H9 (cell line): ENCODE measurements at regions not wholly inside any gene's neighbourhood (a gene's known extent, or its start where the extent isn't known, plus 50 kb on each side); places are given as distances from the start of the nearest gene placed in this dataset.

Experiments
- DNase-seq: peaks from one replicate; pipeline ENCODE4 v3.0.0-alpha.2; 2017
- H2AFZ ChIP-seq: one replicate; pipeline ENCODE4 v1.6.1; 2013; ENCODE audit warnings: mild to moderate bottlenecking, low read length, control low read depth, moderate library complexity
- H2AK5ac ChIP-seq: 2 replicates; pipeline ENCODE4 v1.6.1; 2013; ENCODE audit warnings: low read length, control low read depth, mixed read lengths; ENCODE audit not compliant: insufficient read length
- H2BK120ac ChIP-seq: one replicate; pipeline ENCODE4 v1.6.1; 2013; ENCODE audit warnings: low read depth, mild to moderate bottlenecking, low read length, control low read depth, inconsistent platforms; ENCODE audit not compliant: poor library complexity, severe bottlenecking
- H2BK12ac ChIP-seq: 2 replicates; pipeline ENCODE4 v1.6.1; 2013; ENCODE audit warnings: low read length, control low read depth, mixed read lengths, low read depth; ENCODE audit not compliant: insufficient read length
- H2BK15ac ChIP-seq: 2 replicates; pipeline ENCODE4 v1.6.1; 2013; ENCODE audit warnings: low read depth, low read length, control low read depth
- H2BK20ac ChIP-seq: one replicate; pipeline ENCODE4 v1.6.1; 2013; ENCODE audit warnings: low read depth, mild to moderate bottlenecking, low read length, control low read depth, inconsistent platforms; ENCODE audit not compliant: poor library complexity, severe bottlenecking
- H2BK5ac ChIP-seq: 2 replicates; pipeline ENCODE4 v1.6.1; 2013; ENCODE audit warnings: low read length, control low read depth, mixed read lengths; ENCODE audit not compliant: insufficient read length
- H3K14ac ChIP-seq: 2 replicates; pipeline ENCODE4 v1.6.1; 2013; ENCODE audit warnings: low read length, control low read depth; ENCODE audit not compliant: insufficient read depth
- H3K18ac ChIP-seq: 2 replicates; pipeline ENCODE4 v1.6.1; 2013; ENCODE audit warnings: low read depth, mild to moderate bottlenecking, mixed read lengths, low read length, control low read depth; ENCODE audit not compliant: insufficient read length
- H3K23ac ChIP-seq: 2 replicates; pipeline ENCODE4 v1.6.1; 2013; ENCODE audit warnings: low read length, control low read depth, mixed read lengths, low read depth; ENCODE audit not compliant: insufficient read length
- H3K23me2 ChIP-seq: 2 replicates; pipeline ENCODE4 v1.6.1; 2013; ENCODE audit warnings: low read depth, mild to moderate bottlenecking, mixed read lengths, low read length, control low read depth; ENCODE audit not compliant: insufficient read length, poor library complexity, severe bottlenecking
- H3K27ac ChIP-seq: 2 replicates; pipeline ENCODE4 v1.5.1; 2013; ENCODE audit warnings: low read length, control low read depth, mixed read lengths, low read depth; ENCODE audit not compliant: insufficient read length
- H3K27me3 ChIP-seq: 2 replicates; pipeline ENCODE4 v1.6.1; 2013; ENCODE audit warnings: low read length, control low read depth, inconsistent platforms; ENCODE audit not compliant: insufficient read depth
- H3K4ac ChIP-seq: 2 replicates; pipeline ENCODE4 v1.6.1; 2013; ENCODE audit warnings: low read depth, mild to moderate bottlenecking, control low read depth, inconsistent platforms, low read length, moderate library complexity
- H3K4me1 ChIP-seq: 2 replicates; pipeline ENCODE4 v1.6.1; 2013; ENCODE audit warnings: low read length, control low read depth, inconsistent platforms; ENCODE audit not compliant: insufficient read depth
- H3K4me2 ChIP-seq: 2 replicates; pipeline ENCODE4 v1.6.1; 2013; ENCODE audit warnings: low read length, control low read depth, mixed read lengths; ENCODE audit not compliant: insufficient read length, insufficient read depth
- H3K56ac ChIP-seq: 2 replicates; pipeline ENCODE4 v1.6.1; 2013; ENCODE audit warnings: low read depth, mild to moderate bottlenecking, mixed read lengths, low read length, control low read depth; ENCODE audit not compliant: insufficient read length
- H3K79me1 ChIP-seq: 2 replicates; pipeline ENCODE4 v1.6.1; 2013; ENCODE audit warnings: low read depth, mild to moderate bottlenecking, moderate library complexity, low read length, control low read depth, inconsistent platforms; ENCODE audit not compliant: insufficient read depth, poor library complexity, severe bottlenecking
- H3K79me2 ChIP-seq: 2 replicates; pipeline ENCODE4 v1.6.1; 2013; ENCODE audit warnings: low read length, control low read depth, inconsistent platforms; ENCODE audit not compliant: insufficient read depth
- H3K9ac ChIP-seq: 2 replicates; pipeline ENCODE4 v1.6.1; 2013; ENCODE audit warnings: low read length, control low read depth, mixed read lengths; ENCODE audit not compliant: insufficient read length; ENCODE audit errors: extremely low read depth
- H3K9me3 ChIP-seq: one replicate; pipeline ENCODE4 v1.6.1; 2013; ENCODE audit warnings: low read depth, low read length, inconsistent platforms; ENCODE audit not compliant: control insufficient read depth
- H3T11ph ChIP-seq: one replicate; pipeline ENCODE4 v1.6.1; 2013; ENCODE audit warnings: mild to moderate bottlenecking, low read length, control low read depth, inconsistent platforms
- H4K20me1 ChIP-seq: one replicate; pipeline ENCODE4 v1.6.1; 2013; ENCODE audit not compliant: control insufficient read depth, insufficient read length, insufficient read depth
- H4K5ac ChIP-seq: 2 replicates; pipeline ENCODE4 v1.6.1; 2013; ENCODE audit warnings: low read depth, mild to moderate bottlenecking, mixed read lengths, low read length, control low read depth; ENCODE audit not compliant: insufficient read length
- H4K8ac ChIP-seq: replicated peaks from 2 replicates; pipeline ENCODE4 v1.6.1; 2013; ENCODE audit warnings: low read length, control low read depth, mixed read lengths, low read depth; ENCODE audit not compliant: insufficient read length
- H4K91ac ChIP-seq: 2 replicates; pipeline ENCODE4 v1.6.1; 2013; ENCODE audit warnings: low read depth, mild to moderate bottlenecking, moderate library complexity, mixed read lengths, low read length, control low read depth; ENCODE audit not compliant: insufficient read length
- H3K27ac Mint-ChIP-seq, 3 experiments: 2 replicates in 2 of 3; 3 replicates in 1 of 3; pipeline ENCODE4 v1.8.0; 2020 to 2021; ENCODE audit warnings: mixed read lengths in 3 of 3, mild to moderate bottlenecking in 1 of 3, moderate library complexity in 1 of 3
- H3K27me3 Mint-ChIP-seq: 2 replicates; pipeline ENCODE4 v1.8.0; 2021; ENCODE audit warnings: low read depth, mild to moderate bottlenecking, moderate library complexity, mixed read lengths
- H3K36me3 Mint-ChIP-seq, 3 experiments: 2 replicates in 2 of 3; 3 replicates in 1 of 3; pipeline ENCODE4 v1.8.0; 2020 to 2021; ENCODE audit warnings: low read depth in 3 of 3, mixed read lengths in 3 of 3; ENCODE audit not compliant: insufficient read depth in 1 of 3
- H3K4me1 Mint-ChIP-seq, 2 experiments: 2 replicates each; pipeline ENCODE4 v1.8.0; 2020; ENCODE audit warnings: mixed read lengths in 2 of 2
- H3K4me3 Mint-ChIP-seq, 2 experiments: 2 replicates in 1 of 2; 3 replicates in 1 of 2; pipeline ENCODE4 v1.8.0; 2020 to 2021; ENCODE audit warnings: mild to moderate bottlenecking in 2 of 2, mixed read lengths in 2 of 2, moderate library complexity in 1 of 2
- H3K9me3 Mint-ChIP-seq, 2 experiments: 2 replicates in 1 of 2; 3 replicates in 1 of 2; pipeline ENCODE4 v1.8.0; 2020; ENCODE audit warnings: mild to moderate bottlenecking in 2 of 2, mixed read lengths in 2 of 2, moderate library complexity in 1 of 2
- WGBS: extraction: QIAGEN DNeasy Blood & Tissue Kit; methylation state at CpG from one replicate; pipeline ENCODE4 v1.1.7; 2013; ENCODE audit warnings: missing lambda C conversion rate, low lambda C conversion rate, mixed read lengths; ENCODE audit not compliant: insufficient read length; ENCODE audit errors: extremely low coverage; 5-methylcytosine and 5-hydroxymethylcytosine counted together
- TF ChIP-seq, protein P1 (sequence below): fragments of 200-600 bp; sonication (generic); conservative IDR thresholded peaks from 3 replicates; pipeline ENCODE4 v1.8.0; 2021; ENCODE audit warnings: antibody characterized with exemption, mild to moderate bottlenecking

DNA sequence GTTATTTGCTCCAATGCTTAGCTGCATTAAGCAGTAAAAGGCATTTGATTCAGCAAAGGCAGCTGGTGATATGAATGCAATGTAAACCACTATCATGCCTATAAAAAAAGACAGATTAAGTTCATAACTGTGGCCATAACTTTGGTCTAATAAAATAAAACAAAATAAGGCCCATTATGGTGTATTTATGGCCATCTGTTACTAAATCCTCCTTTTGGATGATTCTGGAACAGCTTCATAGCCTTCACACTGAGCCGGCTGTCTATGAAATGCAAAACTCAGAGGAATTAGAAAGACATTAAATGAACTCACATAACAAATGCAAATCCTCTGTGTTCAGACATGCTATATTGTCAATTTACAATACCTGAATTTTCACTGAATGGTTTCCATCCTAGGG lies 223.7 kb upstream of the FAT4 start:
- H2AFZ ChIP-seq, result no peak overlapping the region
- no peaks in the 10 kb centered on the region for H3K27me3 ChIP-seq
- H3K23ac ChIP-seq, result no peak overlapping the region
- no peak overlapping the region for H2BK5ac ChIP-seq
- H4K5ac ChIP-seq, result no peak overlapping the region
- H3K4me1 Mint-ChIP-seq, result peaks cover 9% of the 10 kb centered on the region in 2 experiments; a peak in 1 of 4 replicates
- H3K14ac ChIP-seq, result no peak overlapping the region
- H3K36me3 Mint-ChIP-seq, result no peaks in the 10 kb centered on the region
- H2BK12ac ChIP-seq, result no peak overlapping the region
- TF ChIP-seq, protein P1, sequence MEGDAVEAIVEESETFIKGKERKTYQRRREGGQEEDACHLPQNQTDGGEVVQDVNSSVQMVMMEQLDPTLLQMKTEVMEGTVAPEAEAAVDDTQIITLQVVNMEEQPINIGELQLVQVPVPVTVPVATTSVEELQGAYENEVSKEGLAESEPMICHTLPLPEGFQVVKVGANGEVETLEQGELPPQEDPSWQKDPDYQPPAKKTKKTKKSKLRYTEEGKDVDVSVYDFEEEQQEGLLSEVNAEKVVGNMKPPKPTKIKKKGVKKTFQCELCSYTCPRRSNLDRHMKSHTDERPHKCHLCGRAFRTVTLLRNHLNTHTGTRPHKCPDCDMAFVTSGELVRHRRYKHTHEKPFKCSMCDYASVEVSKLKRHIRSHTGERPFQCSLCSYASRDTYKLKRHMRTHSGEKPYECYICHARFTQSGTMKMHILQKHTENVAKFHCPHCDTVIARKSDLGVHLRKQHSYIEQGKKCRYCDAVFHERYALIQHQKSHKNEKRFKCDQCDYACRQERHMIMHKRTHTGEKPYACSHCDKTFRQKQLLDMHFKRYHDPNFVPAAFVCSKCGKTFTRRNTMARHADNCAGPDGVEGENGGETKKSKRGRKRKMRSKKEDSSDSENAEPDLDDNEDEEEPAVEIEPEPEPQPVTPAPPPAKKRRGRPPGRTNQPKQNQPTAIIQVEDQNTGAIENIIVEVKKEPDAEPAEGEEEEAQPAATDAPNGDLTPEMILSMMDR, result no peak
- H4K91ac ChIP-seq, result no peak overlapping the region
- H3T11ph ChIP-seq, result no peak overlapping the region
- no peak overlapping the region for H3K4me3 Mint-ChIP-seq
- H3K9me3 Mint-ChIP-seq, result no peaks in the 10 kb centered on the region
- H2BK120ac ChIP-seq, result no peak overlapping the region
- H2AK5ac ChIP-seq, result no peak overlapping the region
- H3K4me2 ChIP-seq, result no peak overlapping the region
- H3K79me1 ChIP-seq, result no peaks in the 10 kb centered on the region
- no peaks in the 10 kb centered on the region for H4K20me1 ChIP-seq
- H3K27ac ChIP-seq, result no peak overlapping the region
- no peak overlapping the region for H3K9ac ChIP-seq
- no CpG with 5 or more reads among the region's 1 CpG for WGBS
- no peaks in the 10 kb centered on the region for H3K79me2 ChIP-seq
- H3K4me1 ChIP-seq, result no peaks in the 10 kb centered on the region
- no peaks in the 10 kb centered on the region for H3K27me3 Mint-ChIP-seq
- H2BK20ac ChIP-seq, result no peak overlapping the region
- H3K56ac ChIP-seq, result no peak overlapping the region
- no peak overlapping the region for H3K4ac ChIP-seq
- H2BK15ac ChIP-seq, result no peak overlapping the region
- no peaks in the 10 kb centered on the region for H3K23me2 ChIP-seq
- H4K8ac ChIP-seq, result no peak overlapping the region
- H3K18ac ChIP-seq, result no peak overlapping the region
- H3K9me3 ChIP-seq, result no peaks in the 10 kb centered on the region
- DNase-seq, result no peak
- H3K27ac Mint-ChIP-seq, result no peak overlapping the region
